H1 (cell line): ENCODE measurements at regions not wholly inside any gene's neighbourhood (a gene's known extent, or its start where the extent isn't known, plus 50 kb on each side); places are given as distances from the start of the nearest gene placed in this dataset.
A peak's percentile ranks its signal among the peaks of the same experiment; 100 is the strongest.

ENCODE experiments used
- CTCF ChIA-PET: fragments of 300-600 bp; sonication (Branson Sonifier 250); formaldehyde crosslinking; loops from one replicate; lab custom pipeline; 2021; ENCODE audit not compliant: partially characterized antibody; lab: Charles Lee
- POLR2A ChIA-PET: fragments of 300-600 bp; sonication (Branson Sonifier 250); formaldehyde crosslinking; loops from one replicate; lab custom pipeline; 2021; ENCODE audit warnings: inconsistent platforms; ENCODE audit not compliant: partially characterized antibody; lab: Charles Lee
- DNase-seq, 2 experiments: peaks; one replicate each; pipeline versions ENCODE4 v3.0.0 to v3.0.0-alpha.2; 2010 to 2022; ENCODE audit warnings: low spot score in 2 of 2, low read depth in 1 of 2, mixed read lengths in 1 of 2
- FAIRE-seq: peaks from 2 replicates; lab custom pipeline; 2011; peaks lifted over from hg19 to GRCh38; lab: Jason Lieb, UNC
- H2AFZ ChIP-seq: 2 replicates; pipeline ENCODE4 v1.8.1; 2012; ENCODE audit warnings: low read length, inconsistent platforms
- H2AK5ac ChIP-seq: 2 replicates; pipeline ENCODE4 v1.6.1; 2013; ENCODE audit warnings: low read depth, low read length
- H2BK120ac ChIP-seq: replicated peaks from 2 replicates; pipeline ENCODE3; 2013; ENCODE audit warnings: low read depth, low read length, inconsistent platforms
- H2BK12ac ChIP-seq: 2 replicates; pipeline ENCODE4 v1.6.1; 2013; ENCODE audit warnings: low read depth, low read length
- H2BK15ac ChIP-seq: 2 replicates; pipeline ENCODE4 v1.6.1; 2013; ENCODE audit warnings: low read length
- H2BK20ac ChIP-seq: 2 replicates; pipeline ENCODE4 v1.6.1; 2013; ENCODE audit warnings: low read length
- H2BK5ac ChIP-seq: 2 replicates; pipeline ENCODE4 v1.6.1; 2013; ENCODE audit warnings: low read depth, low read length
- H3K14ac ChIP-seq: 2 replicates; pipeline ENCODE4 v1.6.1; 2013; ENCODE audit warnings: inconsistent platforms; ENCODE audit not compliant: insufficient read length
- H3K18ac ChIP-seq: 2 replicates; pipeline ENCODE4 v1.6.1; 2013; ENCODE audit warnings: low read length; ENCODE audit errors: extremely low read depth
- H3K23ac ChIP-seq: 2 replicates; pipeline ENCODE4 v1.6.1; 2013; ENCODE audit warnings: inconsistent platforms; ENCODE audit not compliant: insufficient read length
- H3K23me2 ChIP-seq: 2 replicates; pipeline ENCODE4 v1.6.1; 2013; ENCODE audit warnings: low read depth, low read length
- H3K27ac ChIP-seq: 2 replicates; pipeline ENCODE4 v1.6.1; 2011; ENCODE audit warnings: low read depth, low read length, inconsistent platforms
- H3K27me3 ChIP-seq, 4 experiments: replicated peaks in 1 of 4; 1 replicate in 1 of 4; 2 replicates in 3 of 4; pipeline versions ENCODE4 v1.6.1 to v1.8.1; 2011 to 2013; ENCODE audit warnings: low read length in 3 of 4, mild to moderate bottlenecking in 3 of 4, inconsistent platforms in 2 of 4, mixed read lengths in 2 of 4, moderate library complexity in 1 of 4; ENCODE audit not compliant: control insufficient read depth in 3 of 4, insufficient read depth in 3 of 4; ENCODE audit errors: extremely low read depth in 1 of 4
- H3K36me3 ChIP-seq, 4 experiments: 2 replicates each; pipeline versions ENCODE4 v1.6.1 to v1.8.1; 2011 to 2013; ENCODE audit warnings: mild to moderate bottlenecking in 4 of 4, low read length in 3 of 4, moderate library complexity in 2 of 4, control low read depth in 1 of 4, inconsistent platforms in 1 of 4; ENCODE audit not compliant: insufficient read depth in 4 of 4, control insufficient read depth in 2 of 4
- H3K4ac ChIP-seq: replicated peaks from 2 replicates; pipeline ENCODE3; 2013; ENCODE audit warnings: low read length, low read depth, mixed read lengths, inconsistent platforms; ENCODE audit not compliant: insufficient read length
- H3K4me1 ChIP-seq, 4 experiments: replicated peaks in 1 of 4; 1 replicate in 1 of 4; 2 replicates in 3 of 4; pipeline versions ENCODE4 v1.6.1 to v1.8.1; 2011 to 2013; ENCODE audit warnings: low read length in 3 of 4, inconsistent platforms in 2 of 4, mixed read lengths in 1 of 4; ENCODE audit not compliant: insufficient read depth in 4 of 4, control insufficient read depth in 3 of 4
- H3K4me2 ChIP-seq, 2 experiments: 2 replicates each; pipeline versions ENCODE4 v1.6.1 to v1.8.1; 2011 to 2013; ENCODE audit warnings: low read depth in 2 of 2, low read length in 2 of 2, control low read depth in 1 of 2, inconsistent platforms in 1 of 2, mild to moderate bottlenecking in 1 of 2; ENCODE audit not compliant: insufficient read depth in 1 of 2
- H3K4me3 ChIP-seq, 4 experiments: fragments of 200-600, 300-600 bp in 1 of 4; sonication (generic), shearing (Covaris generic), sonication (Bioruptor Twin) in 1 of 4; 2 replicates each; pipeline versions ENCODE4 v1.5.1 to v1.8.1; 2011 to 2016; ENCODE audit warnings: low read length in 4 of 4, low read depth in 3 of 4, control low read depth in 2 of 4, inconsistent platforms in 2 of 4, mild to moderate bottlenecking in 2 of 4, mixed read lengths in 1 of 4, moderate library complexity in 1 of 4; ENCODE audit not compliant: insufficient read depth in 2 of 4; ENCODE audit errors: extremely low read depth in 1 of 4
- H3K56ac ChIP-seq: replicated peaks from 2 replicates; pipeline ENCODE3; 2013; ENCODE audit warnings: low read depth, mild to moderate bottlenecking, mixed read lengths, low read length, inconsistent platforms; ENCODE audit not compliant: insufficient read length
- H3K79me1 ChIP-seq: 2 replicates; pipeline ENCODE4 v1.6.1; 2013; ENCODE audit warnings: low read depth, low read length, control low read depth
- H3K79me2 ChIP-seq, 2 experiments: 2 replicates each; pipeline versions ENCODE4 v1.6.1 to v1.8.1; 2012 to 2013; ENCODE audit warnings: low read length in 2 of 2, mild to moderate bottlenecking in 2 of 2, inconsistent platforms in 1 of 2; ENCODE audit not compliant: insufficient read depth in 2 of 2, control insufficient read depth in 1 of 2
- H3K9ac ChIP-seq, 4 experiments: replicated peaks in 1 of 4; 1 replicate in 1 of 4; 2 replicates in 3 of 4; pipeline versions ENCODE4 v1.6.1 to v1.8.1; 2011 to 2013; ENCODE audit warnings: low read depth in 3 of 4, low read length in 3 of 4, control low read depth in 2 of 4, mild to moderate bottlenecking in 2 of 4, moderate library complexity in 2 of 4, inconsistent platforms in 1 of 4; ENCODE audit errors: extremely low read depth in 1 of 4
- H3K9me3 ChIP-seq, 2 experiments: 2 replicates each; pipeline versions ENCODE4 v1.6.1 to v1.8.1; 2012 to 2013; ENCODE audit warnings: mild to moderate bottlenecking in 2 of 2, moderate library complexity in 2 of 2, control low read depth in 1 of 2, inconsistent platforms in 1 of 2, low read depth in 1 of 2, low read length in 1 of 2, mixed read lengths in 1 of 2; ENCODE audit not compliant: insufficient read depth in 2 of 2
- H4K20me1 ChIP-seq, 2 experiments: replicated peaks in 1 of 2; 2 replicates each; pipeline versions ENCODE3 to v1.8.1; 2011 to 2013; ENCODE audit warnings: inconsistent platforms in 2 of 2, low read length in 2 of 2, mild to moderate bottlenecking in 1 of 2; ENCODE audit not compliant: insufficient read depth in 2 of 2, control insufficient read depth in 1 of 2
- H4K5ac ChIP-seq: 2 replicates; pipeline ENCODE4 v1.6.1; 2013; ENCODE audit warnings: low read length, low read depth, mixed read lengths, inconsistent platforms; ENCODE audit not compliant: insufficient read length
- H4K8ac ChIP-seq: 2 replicates; pipeline ENCODE4 v1.8.0; 2013; ENCODE audit warnings: mild to moderate bottlenecking, moderate library complexity, low read length, inconsistent platforms; ENCODE audit not compliant: insufficient read depth; ENCODE audit errors: extremely low read depth
- H4K91ac ChIP-seq: replicated peaks from 2 replicates; pipeline ENCODE3; 2013; ENCODE audit warnings: low read length, mixed read lengths, inconsistent platforms; ENCODE audit not compliant: insufficient read length
- E2F6 ChIP-seq: IDR thresholded peaks from 2 replicates; pipeline ENCODE4 v1.6.1; 2012; ENCODE audit warnings: inconsistent platforms
- KDM1A ChIP-seq: fragments of 200-600, 300-600 bp; sonication (generic); IDR thresholded peaks from 2 replicates; pipeline ENCODE4 v1.7.1; 2016; ENCODE audit warnings: mild to moderate bottlenecking, low read length, borderline replicate concordance
- KDM4A ChIP-seq: IDR thresholded peaks from one replicate; pipeline ENCODE4 v1.7.1; 2012; ENCODE audit warnings: low read depth, mild to moderate bottlenecking, moderate library complexity, low read length, inconsistent platforms; ENCODE audit not compliant: severe bottlenecking
- RAD21 ChIP-seq, 2 experiments: IDR thresholded peaks in 1 of 2; conservative IDR thresholded peaks in 1 of 2; 2 replicates each; pipeline ENCODE4 v1.6.1; 2011; ENCODE audit warnings: low read depth in 2 of 2, low read length in 2 of 2, improper control_type of control experiment in 1 of 2, inconsistent platforms in 1 of 2, mild to moderate bottlenecking in 1 of 2, moderate library complexity in 1 of 2
- SP1 ChIP-seq: IDR thresholded peaks from 2 replicates; pipeline ENCODE4 v1.6.1; 2011; ENCODE audit warnings: low read depth, low read length
- TAF7 ChIP-seq: optimal IDR thresholded peaks from 2 replicates; pipeline ENCODE3; 2011; ENCODE audit warnings: low read depth, mild to moderate bottlenecking, inconsistent platforms, low read length, moderate library complexity, borderline replicate concordance

- peak overlapping the region; percentile 18; the same call in 1 of the 2 replicates for H2AFZ ChIP-seq
Measured at GRCh38 chr4:63105839-63106238, 1303.4 kb downstream of the TECRL start.

More at GRCh38 chr4:63105839-63106238, 1303.4 kb downstream of the TECRL start:
- no peak overlapping the region; the same call in 1 of the 2 replicates for H3K18ac ChIP-seq
- H4K20me1 ChIP-seq, result no peaks in the 10 kb centered on the region
- H4K91ac ChIP-seq, result no peak overlapping the region
- H4K5ac ChIP-seq, result no peak overlapping the region
- H3K23ac ChIP-seq, result no peak overlapping the region
- no peak overlapping the region for H3K9ac ChIP-seq
- H2BK15ac ChIP-seq, result no peak overlapping the region
- no peak overlapping the region for H3K4me2 ChIP-seq
- H3K4me1 ChIP-seq, result peaks cover 0 to 6% (median 0%) of the 10 kb centered on the region in 4 experiments; a peak in 2 of 7 replicates
- H2BK12ac ChIP-seq, result no peak overlapping the region
- no peak overlapping the region for H2BK120ac ChIP-seq
- ChIA-PET POLR2A (no interaction called here), CTCF (no interaction called here)
- H2BK20ac ChIP-seq, result no peak overlapping the region; the same call in 1 of the 2 replicates
- no peaks in the 10 kb centered on the region for H3K9me3 ChIP-seq
- H3K14ac ChIP-seq, result no peak overlapping the region
- no peak overlapping the region for H3K56ac ChIP-seq
- no peaks in the 10 kb centered on the region for H3K27me3 ChIP-seq
- TF ChIP-seq E2F6, result no peak
- no peak for TF ChIP-seq RAD21 (IDR thresholded peaks at IDR 0.05 in 1 of 2, conservative IDR thresholded peaks at IDR 0.05 in 1 of 2; ENCODE audit: low read depth in 2 of 2, low read length in 2 of 2)
- TF ChIP-seq KDM4A, result no peak
- no peak for TF ChIP-seq TAF7
- no peak for TF ChIP-seq SP1
- TF ChIP-seq KDM1A, result no peak
- TF ChIP-seq, all 59 proteins: peak for 0
- no peak overlapping the region for H3K27ac ChIP-seq
- no peak overlapping the region for H3K4me3 ChIP-seq
- H3K79me1 ChIP-seq, result no peaks in the 10 kb centered on the region
- H3K79me2 ChIP-seq, result no peaks in the 10 kb centered on the region
- no peak overlapping the region for H2AK5ac ChIP-seq
- H2BK5ac ChIP-seq, result no peak overlapping the region
- FAIRE-seq (no peak), DNase-seq (no peak)
- no peaks in the 10 kb centered on the region for H3K23me2 ChIP-seq
- no peaks in the 10 kb centered on the region for H3K36me3 ChIP-seq
- H3K4ac ChIP-seq, result no peak overlapping the region
- peak overlapping the region; percentile 35; the same call in 1 of the 2 replicates for H4K8ac ChIP-seq
